GM19239 (cell line): ENCODE measurements at regions not wholly inside any gene's neighbourhood (a gene's known extent, or its start where the extent isn't known, plus 50 kb on each side); places are given as distances from the start of the nearest gene placed in this dataset.

ENCODE experiments used
- DNase-seq: peaks from one replicate; pipeline ENCODE4 v3.0.0; 2011; ENCODE audit warnings: low spot score; ENCODE audit not compliant: insufficient read length
- FAIRE-seq: peaks from 2 replicates; lab custom pipeline; 2011; peaks lifted over from hg19 to GRCh38; lab: Jason Lieb, UNC

- FAIRE-seq, result no peak
Measured at GRCh38 chr6:166683477-166683876, 56.4 kb upstream of the RPS6KA2 start.

DNA sequence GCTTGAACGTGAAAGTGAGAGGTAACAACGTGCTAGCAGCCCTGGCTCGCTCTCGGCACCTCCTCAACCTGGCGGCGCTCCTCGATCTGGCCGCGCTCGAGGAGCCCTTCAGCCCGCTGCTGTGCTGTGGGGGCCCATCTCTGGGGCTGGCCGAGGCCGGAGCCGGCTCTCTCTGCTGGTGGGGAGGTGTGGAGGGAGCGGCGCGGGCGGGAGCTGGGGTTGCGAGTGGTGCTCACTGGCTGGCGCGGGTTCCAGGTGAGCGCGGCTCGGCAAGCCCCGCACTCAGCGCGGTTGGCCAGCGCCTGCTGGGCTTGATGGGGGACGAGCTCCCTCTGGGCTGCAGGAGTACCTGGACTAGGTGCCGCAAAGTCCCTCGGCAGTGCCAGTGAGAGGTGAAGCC lies 52.5 kb upstream of the RPS6KA2 start:
- FAIRE-seq, result no peak

More at GRCh38 chr6:166683477-166683876, 56.4 kb upstream of the RPS6KA2 start:
- no peak for DNase-seq

DNA sequence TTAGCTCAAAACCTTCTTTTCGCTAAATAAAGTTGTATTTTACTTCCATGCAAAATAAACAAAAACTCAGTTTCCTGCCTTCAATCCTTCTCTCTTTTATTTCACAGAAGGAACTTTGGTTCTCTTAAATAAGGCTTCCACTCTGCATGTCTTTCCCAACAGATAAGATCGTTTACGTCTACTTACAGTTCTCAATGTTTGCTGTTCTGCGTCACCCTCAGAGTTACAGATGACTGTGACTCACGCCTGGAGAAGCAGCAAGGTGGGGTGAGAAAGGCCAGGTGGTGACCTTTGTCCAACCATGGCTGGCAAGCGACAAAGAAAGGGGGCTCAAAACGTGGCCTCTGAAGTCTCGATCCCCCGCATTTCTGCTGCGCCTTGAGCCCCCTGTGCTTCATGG lies 51.4 kb upstream of the RPS6KA2 start:
- no peak for FAIRE-seq
- no peak for DNase-seq

More for the DNA sequence above, 52.5 kb upstream of the RPS6KA2 start:
- DNase-seq, result no peak

DNA sequence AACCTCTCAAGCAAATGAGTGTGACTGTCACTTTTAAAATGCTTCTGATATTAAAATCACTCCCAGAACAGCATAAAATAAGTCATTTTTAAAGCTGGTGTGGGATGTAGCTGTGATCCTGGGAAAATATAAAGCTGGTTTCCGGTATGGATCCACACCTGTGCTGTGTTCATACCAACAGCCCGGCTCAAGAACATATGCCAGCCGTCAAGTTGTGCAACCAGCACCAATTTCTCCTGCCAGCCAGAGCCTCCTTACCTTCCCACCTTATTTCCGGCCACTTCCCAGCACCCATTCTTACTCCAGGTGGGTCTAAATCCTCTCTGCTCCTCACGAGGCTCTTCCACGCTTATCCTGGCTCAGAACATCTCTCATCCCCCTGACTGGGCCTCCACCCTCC lies 50.9 kb upstream of the RPS6KA2 start:
- no peak for DNase-seq
- FAIRE-seq, result no peak
